DND-41 (cell line): ENCODE measurements at regions not wholly inside any gene's neighbourhood (a gene's known extent, or its start where the extent isn't known, plus 50 kb on each side); places are given as distances from the start of the nearest gene placed in this dataset.

Experiments used
- ATAC-seq: fragments of 200-7000 bp; cut with Tn5 transposase; 3 replicates; pipeline ENCODE4 v1.9.1; 2021; ENCODE audit warnings: low read depth; ENCODE audit not compliant: insufficient read depth
- DNase-seq: peaks from one replicate; pipeline ENCODE4 v3.0.0-alpha.2; 2020
- H2AFZ ChIP-seq: 2 replicates; pipeline ENCODE4 v1.6.0; 2012; ENCODE audit warnings: low read depth, low read length
- H3K27ac ChIP-seq: 2 replicates; pipeline ENCODE4 v1.5.1; 2012; ENCODE audit warnings: low read length, inconsistent platforms
- H3K27me3 ChIP-seq: fragments of 200-600 bp; sonication (generic); 2 replicates; pipeline ENCODE4 v1.6.0; 2012; ENCODE audit warnings: low read length, mild to moderate bottlenecking, inconsistent platforms; ENCODE audit not compliant: insufficient read depth, poor library complexity
- H3K36me3 ChIP-seq: 2 replicates; pipeline ENCODE4 v1.5.1; 2012; ENCODE audit warnings: low read length, inconsistent platforms; ENCODE audit not compliant: insufficient read depth
- H3K4me1 ChIP-seq: 2 replicates; pipeline ENCODE4 v1.5.1; 2012; ENCODE audit warnings: mild to moderate bottlenecking, low read length; ENCODE audit not compliant: insufficient read depth
- H3K4me2 ChIP-seq: 2 replicates; pipeline ENCODE4 v1.6.0; 2012; ENCODE audit warnings: mild to moderate bottlenecking, moderate library complexity, low read length, inconsistent platforms; ENCODE audit not compliant: insufficient read depth
- H3K4me3 ChIP-seq, 2 experiments: fragments of 200-600 bp in 1 of 2; shearing (Covaris generic) in 1 of 2; 2 replicates each; pipeline ENCODE4 v1.5.1; 2012 to 2016; ENCODE audit warnings: inconsistent platforms in 2 of 2, low read length in 2 of 2, mild to moderate bottlenecking in 2 of 2, low read depth in 1 of 2, moderate library complexity in 1 of 2
- H3K79me2 ChIP-seq: 2 replicates; pipeline ENCODE4 v1.6.0; 2012; ENCODE audit warnings: low read length, inconsistent platforms; ENCODE audit not compliant: insufficient read depth
- H3K9ac ChIP-seq: 2 replicates; pipeline ENCODE4 v1.6.0; 2012; ENCODE audit warnings: low read depth, mild to moderate bottlenecking, inconsistent platforms, low read length, moderate library complexity
- H3K9me3 ChIP-seq: 2 replicates; pipeline ENCODE4 v1.5.1; 2012; ENCODE audit warnings: low read length, moderate library complexity, mild to moderate bottlenecking, inconsistent platforms; ENCODE audit not compliant: insufficient read depth, severe bottlenecking
- H4K20me1 ChIP-seq: 2 replicates; pipeline ENCODE4 v1.6.0; 2012; ENCODE audit warnings: low read length; ENCODE audit not compliant: insufficient read depth
- EZH2 ChIP-seq: IDR thresholded peaks from 3 replicates; pipeline ENCODE4 v1.6.1; 2012; ENCODE audit warnings: borderline replicate concordance, low read depth, mild to moderate bottlenecking, moderate library complexity, low read length, inconsistent platforms; ENCODE audit not compliant: severe bottlenecking
- TF ChIP-seq, protein P1 (sequence below): IDR thresholded peaks from 2 replicates; pipeline ENCODE4 v1.5.1; 2012; ENCODE audit warnings: borderline replicate concordance, low read length, moderate library complexity, mild to moderate bottlenecking; ENCODE audit not compliant: poor library complexity, severe bottlenecking; ENCODE audit errors: extremely low read depth

DNA sequence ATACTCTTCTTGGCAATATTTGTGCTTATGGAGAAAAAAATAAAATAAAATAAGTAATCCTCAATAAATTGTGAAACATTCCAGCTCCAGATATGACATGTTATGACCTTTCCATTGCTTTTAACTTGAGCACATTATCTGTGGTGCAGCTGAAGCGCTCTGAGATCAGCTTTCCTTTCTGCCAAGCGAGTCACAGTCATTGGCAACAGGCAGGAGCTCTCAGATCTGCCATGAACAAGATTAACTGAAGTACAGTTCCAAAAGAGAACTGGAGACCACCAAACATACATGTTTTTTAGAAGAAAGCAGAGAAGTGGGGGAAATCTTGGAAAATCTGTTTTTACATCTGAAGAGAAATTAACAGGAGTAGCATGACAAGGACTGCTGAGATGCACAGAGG is 89.2 kb upstream of the DSCAM start:
- ATAC-seq = no peak
- Histone ChIP-seq H3K9ac (no peak overlapping the region), H3K27me3 (peaks cover 2% of the 10 kb centered on the region), H3K36me3 (no peaks in the 10 kb centered on the region), H3K4me1 (no peaks in the 10 kb centered on the region), H3K9me3 (no peaks in the 10 kb centered on the region), H3K27ac (no peak overlapping the region), H3K4me2 (no peak overlapping the region), H3K79me2 (no peaks in the 10 kb centered on the region), H4K20me1 (no peaks in the 10 kb centered on the region), H2AFZ (no peak overlapping the region), H3K4me3 (no peak overlapping the region)
- TF ChIP-seq, protein P1, sequence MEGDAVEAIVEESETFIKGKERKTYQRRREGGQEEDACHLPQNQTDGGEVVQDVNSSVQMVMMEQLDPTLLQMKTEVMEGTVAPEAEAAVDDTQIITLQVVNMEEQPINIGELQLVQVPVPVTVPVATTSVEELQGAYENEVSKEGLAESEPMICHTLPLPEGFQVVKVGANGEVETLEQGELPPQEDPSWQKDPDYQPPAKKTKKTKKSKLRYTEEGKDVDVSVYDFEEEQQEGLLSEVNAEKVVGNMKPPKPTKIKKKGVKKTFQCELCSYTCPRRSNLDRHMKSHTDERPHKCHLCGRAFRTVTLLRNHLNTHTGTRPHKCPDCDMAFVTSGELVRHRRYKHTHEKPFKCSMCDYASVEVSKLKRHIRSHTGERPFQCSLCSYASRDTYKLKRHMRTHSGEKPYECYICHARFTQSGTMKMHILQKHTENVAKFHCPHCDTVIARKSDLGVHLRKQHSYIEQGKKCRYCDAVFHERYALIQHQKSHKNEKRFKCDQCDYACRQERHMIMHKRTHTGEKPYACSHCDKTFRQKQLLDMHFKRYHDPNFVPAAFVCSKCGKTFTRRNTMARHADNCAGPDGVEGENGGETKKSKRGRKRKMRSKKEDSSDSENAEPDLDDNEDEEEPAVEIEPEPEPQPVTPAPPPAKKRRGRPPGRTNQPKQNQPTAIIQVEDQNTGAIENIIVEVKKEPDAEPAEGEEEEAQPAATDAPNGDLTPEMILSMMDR = no peak
- TF ChIP-seq EZH2 = no peak
- DNase-seq = no peak

DNA sequence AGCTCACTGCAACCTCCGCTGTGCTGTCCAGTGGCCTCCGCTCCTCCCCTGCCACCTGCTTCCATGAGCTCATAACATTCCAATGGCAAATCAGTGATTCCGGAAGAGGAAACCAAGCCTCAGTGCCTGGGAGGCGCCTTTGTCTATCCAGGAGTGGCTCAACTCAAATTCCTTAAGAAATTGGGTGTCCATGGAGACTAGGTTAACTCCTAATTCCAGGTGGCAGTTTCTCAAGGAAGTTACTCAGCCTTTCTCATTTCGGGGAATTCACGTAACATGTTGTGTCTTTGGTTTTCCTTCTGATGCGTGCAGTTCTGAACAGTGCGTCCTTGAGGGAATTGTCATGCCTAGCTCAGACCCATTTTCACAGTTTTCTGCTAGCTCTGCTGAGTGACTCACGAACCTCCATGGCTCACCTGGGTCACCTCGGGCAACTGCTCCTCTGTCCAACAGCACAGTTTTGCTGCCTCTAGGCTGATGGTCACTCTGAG is 89.9 kb upstream of the DSCAM start:
- Histone ChIP-seq H3K79me2 (no peaks in the 10 kb centered on the region), H3K27ac (no peak overlapping the region), H3K4me2 (no peak overlapping the region), H3K9me3 (no peaks in the 10 kb centered on the region), H4K20me1 (no peaks in the 10 kb centered on the region), H2AFZ (no peak overlapping the region), H3K4me1 (no peaks in the 10 kb centered on the region), H3K27me3 (peaks cover 2% of the 10 kb centered on the region), H3K4me3 (no peak overlapping the region), H3K9ac (no peak overlapping the region), H3K36me3 (no peaks in the 10 kb centered on the region)
- no peak for DNase-seq
- no peak for ATAC-seq
- no peak for TF ChIP-seq EZH2
- TF ChIP-seq, protein P1 = no peak

DNA sequence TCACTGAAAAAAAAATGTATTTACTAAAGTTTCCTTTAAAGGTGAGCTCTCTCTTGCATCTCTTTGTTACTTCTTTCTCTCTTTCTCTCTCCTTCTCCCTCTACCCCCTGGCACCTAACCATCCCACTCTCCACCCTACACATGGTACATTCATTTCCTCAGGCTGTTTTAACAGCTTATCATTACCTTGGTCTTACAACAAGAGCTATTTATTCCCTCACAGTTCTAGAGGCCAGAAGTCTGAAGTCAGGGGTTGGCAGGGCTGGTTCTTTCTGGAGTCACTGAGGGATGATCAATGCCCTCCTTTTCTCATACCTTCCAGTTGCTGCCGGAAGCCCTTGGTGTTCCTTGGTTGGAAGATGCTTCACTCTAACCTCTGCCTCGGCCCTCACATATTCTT is 91.1 kb upstream of the DSCAM start:
- TF ChIP-seq EZH2 = no peak
- TF ChIP-seq, protein P1 = no peak
- H4K20me1 ChIP-seq = no peaks in the 10 kb centered on the region

DNA sequence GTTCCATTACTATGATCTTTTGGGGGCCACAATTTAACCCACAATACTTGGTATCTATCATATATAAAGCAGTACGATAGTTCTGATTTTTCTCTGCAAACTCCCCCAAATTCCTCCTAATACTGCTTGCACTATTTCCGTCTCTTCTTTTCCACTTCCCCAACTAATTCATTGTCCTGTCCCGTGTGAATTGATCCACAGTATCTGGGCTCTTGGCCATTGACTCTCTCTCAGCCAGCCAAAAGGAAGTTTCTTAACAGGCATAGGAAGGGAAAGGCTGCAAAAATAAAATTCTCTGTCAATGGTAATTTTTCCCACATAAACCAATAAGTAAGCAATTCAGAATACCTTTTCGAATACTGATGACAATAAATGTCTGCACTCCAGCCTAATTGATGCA is 91.7 kb upstream of the DSCAM start:
- no peak for TF ChIP-seq EZH2
- TF ChIP-seq, protein P1 = no peak
- H4K20me1 ChIP-seq = no peaks in the 10 kb centered on the region
- H3K4me3 ChIP-seq = no peak overlapping the region
- H3K79me2 ChIP-seq = no peaks in the 10 kb centered on the region
- no peak for DNase-seq
- no peak overlapping the region for H3K27ac ChIP-seq
- no peak overlapping the region for H3K4me2 ChIP-seq
- no peaks in the 10 kb centered on the region for H3K36me3 ChIP-seq
- no peaks in the 10 kb centered on the region for H3K9me3 ChIP-seq
- no peak for ATAC-seq
- no peak overlapping the region for H3K9ac ChIP-seq
- H3K4me1 ChIP-seq = no peaks in the 10 kb centered on the region
- H3K27me3 ChIP-seq = peaks cover 2% of the 10 kb centered on the region
- no peak overlapping the region for H2AFZ ChIP-seq

More for the DNA sequence above, 91.1 kb upstream of the DSCAM start:
- Histone ChIP-seq H2AFZ (no peak overlapping the region), H3K9me3 (no peaks in the 10 kb centered on the region), H3K4me1 (no peaks in the 10 kb centered on the region), H3K27me3 (peaks cover 2% of the 10 kb centered on the region), H3K79me2 (no peaks in the 10 kb centered on the region), H3K9ac (no peak overlapping the region), H3K36me3 (no peaks in the 10 kb centered on the region), H3K4me3 (no peak overlapping the region), H3K4me2 (no peak overlapping the region), H3K27ac (no peak overlapping the region)
- ATAC-seq (no peak), DNase-seq (no peak)
